ENCODE measurements at regions not wholly inside any gene's neighbourhood (a gene's known extent, or its start where the extent isn't known, plus 50 kb on each side); places are given as distances from the start of the nearest gene placed in this dataset.

GRCh38 chr16:17947637-17948036 lies 388.9 kb downstream of the NPIPA8 start:
- TF ChIP-seq SIN3A (IDR thresholded peaks at IDR 0.05; ENCODE audit: borderline replicate concordance, insufficient read depth, low read length), result no peak
- TF ChIP-seq POLR2AphosphoS5 (IDR thresholded peaks at IDR 0.05; ENCODE audit: low read depth, low read length), result no peak
- TF ChIP-seq, protein P1, sequence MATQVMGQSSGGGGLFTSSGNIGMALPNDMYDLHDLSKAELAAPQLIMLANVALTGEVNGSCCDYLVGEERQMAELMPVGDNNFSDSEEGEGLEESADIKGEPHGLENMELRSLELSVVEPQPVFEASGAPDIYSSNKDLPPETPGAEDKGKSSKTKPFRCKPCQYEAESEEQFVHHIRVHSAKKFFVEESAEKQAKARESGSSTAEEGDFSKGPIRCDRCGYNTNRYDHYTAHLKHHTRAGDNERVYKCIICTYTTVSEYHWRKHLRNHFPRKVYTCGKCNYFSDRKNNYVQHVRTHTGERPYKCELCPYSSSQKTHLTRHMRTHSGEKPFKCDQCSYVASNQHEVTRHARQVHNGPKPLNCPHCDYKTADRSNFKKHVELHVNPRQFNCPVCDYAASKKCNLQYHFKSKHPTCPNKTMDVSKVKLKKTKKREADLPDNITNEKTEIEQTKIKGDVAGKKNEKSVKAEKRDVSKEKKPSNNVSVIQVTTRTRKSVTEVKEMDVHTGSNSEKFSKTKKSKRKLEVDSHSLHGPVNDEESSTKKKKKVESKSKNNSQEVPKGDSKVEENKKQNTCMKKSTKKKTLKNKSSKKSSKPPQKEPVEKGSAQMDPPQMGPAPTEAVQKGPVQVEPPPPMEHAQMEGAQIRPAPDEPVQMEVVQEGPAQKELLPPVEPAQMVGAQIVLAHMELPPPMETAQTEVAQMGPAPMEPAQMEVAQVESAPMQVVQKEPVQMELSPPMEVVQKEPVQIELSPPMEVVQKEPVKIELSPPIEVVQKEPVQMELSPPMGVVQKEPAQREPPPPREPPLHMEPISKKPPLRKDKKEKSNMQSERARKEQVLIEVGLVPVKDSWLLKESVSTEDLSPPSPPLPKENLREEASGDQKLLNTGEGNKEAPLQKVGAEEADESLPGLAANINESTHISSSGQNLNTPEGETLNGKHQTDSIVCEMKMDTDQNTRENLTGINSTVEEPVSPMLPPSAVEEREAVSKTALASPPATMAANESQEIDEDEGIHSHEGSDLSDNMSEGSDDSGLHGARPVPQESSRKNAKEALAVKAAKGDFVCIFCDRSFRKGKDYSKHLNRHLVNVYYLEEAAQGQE (IDR thresholded peaks at IDR 0.05; ENCODE audit: insufficient read depth in 1 of 2, low read depth in 2 of 2, low read length in 2 of 2), result no peak
- no peak for TF ChIP-seq FOXP2 (optimal IDR thresholded peaks at IDR 0.05; ENCODE audit: borderline replicate concordance, extremely low read depth, extremely low read length, insufficient read depth)
- no peak for TF ChIP-seq TAF1 (IDR thresholded peaks at IDR 0.05; ENCODE audit: borderline replicate concordance, insufficient read depth, low read length)

GRCh38 chr16:17947165-17947564 lies 389.4 kb downstream of the NPIPA8 start:
- TF ChIP-seq FOXP2 (optimal IDR thresholded peaks at IDR 0.05; ENCODE audit: borderline replicate concordance, extremely low read depth, extremely low read length, insufficient read depth) (no peak), TAF1 (IDR thresholded peaks at IDR 0.05; ENCODE audit: borderline replicate concordance, insufficient read depth, low read length) (no peak), SIN3A (IDR thresholded peaks at IDR 0.05; ENCODE audit: borderline replicate concordance, insufficient read depth, low read length) (no peak), POLR2AphosphoS5 (IDR thresholded peaks at IDR 0.05; ENCODE audit: low read depth, low read length) (no peak)
- TF ChIP-seq, protein P1 (IDR thresholded peaks at IDR 0.05; ENCODE audit: insufficient read depth in 1 of 2, low read depth in 2 of 2, low read length in 2 of 2), result no peak

DNA sequence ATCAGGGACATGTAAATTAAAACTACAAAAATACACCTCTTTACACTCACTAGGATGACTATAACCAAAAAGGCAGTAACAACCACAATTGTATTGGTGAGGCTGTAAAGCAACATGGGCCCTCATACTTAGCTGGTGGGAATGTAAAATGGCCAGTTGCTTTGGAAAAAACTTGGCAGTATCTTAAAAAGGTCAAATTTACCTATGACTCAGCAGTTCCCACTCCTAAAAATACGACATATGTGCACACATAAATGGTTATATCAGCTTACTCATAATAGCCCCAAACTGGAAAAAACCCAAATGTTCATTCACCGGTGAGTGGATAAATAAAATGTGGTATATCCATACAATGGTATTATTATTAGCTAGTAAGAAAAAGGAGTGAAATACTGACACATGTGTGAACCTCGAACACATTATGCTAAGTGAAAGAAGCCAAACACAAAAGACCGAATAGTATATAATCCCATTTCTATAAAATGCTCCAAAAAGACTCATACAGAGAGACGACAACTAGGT lies 391.4 kb downstream of the NPIPA8 start:
- TF ChIP-seq SIN3A (IDR thresholded peaks at IDR 0.05; ENCODE audit: borderline replicate concordance, insufficient read depth, low read length) (no peak), FOXP2 (optimal IDR thresholded peaks at IDR 0.05; ENCODE audit: borderline replicate concordance, extremely low read depth, extremely low read length, insufficient read depth) (no peak), TAF1 (IDR thresholded peaks at IDR 0.05; ENCODE audit: borderline replicate concordance, insufficient read depth, low read length) (no peak), POLR2AphosphoS5 (IDR thresholded peaks at IDR 0.05; ENCODE audit: low read depth, low read length) (no peak)
- TF ChIP-seq, protein P1 (IDR thresholded peaks at IDR 0.05; ENCODE audit: insufficient read depth in 1 of 2, low read depth in 2 of 2, low read length in 2 of 2), result no peak

DNA sequence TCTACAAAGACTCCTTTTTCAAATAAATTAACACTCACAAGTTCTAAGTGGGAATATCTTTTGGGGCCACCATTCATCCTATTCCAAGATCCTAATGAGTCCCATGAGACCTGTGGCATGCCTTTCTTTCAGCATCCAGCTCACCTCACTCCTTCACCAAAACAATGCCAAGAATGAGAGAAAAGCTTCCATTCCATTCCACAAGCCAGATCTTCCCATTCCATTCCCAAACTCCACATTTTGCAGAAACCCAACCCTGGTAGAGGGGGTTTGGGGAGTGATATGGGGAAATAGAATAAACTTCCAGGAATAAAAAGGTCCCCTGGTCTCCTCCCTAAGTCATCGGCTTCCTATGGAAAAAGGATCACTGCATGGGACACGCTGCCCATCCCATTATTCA lies 392.2 kb downstream of the NPIPA8 start:
- TF ChIP-seq, protein P1 (IDR thresholded peaks at IDR 0.05; ENCODE audit: insufficient read depth in 1 of 2, low read depth in 2 of 2, low read length in 2 of 2), result no peak
- TF ChIP-seq POLR2AphosphoS5 (IDR thresholded peaks at IDR 0.05; ENCODE audit: low read depth, low read length) (no peak), TAF1 (IDR thresholded peaks at IDR 0.05; ENCODE audit: borderline replicate concordance, insufficient read depth, low read length) (no peak), FOXP2 (optimal IDR thresholded peaks at IDR 0.05; ENCODE audit: borderline replicate concordance, extremely low read depth, extremely low read length, insufficient read depth) (no peak)

GRCh38 chr16:17942067-17942466 lies 394.5 kb downstream of the NPIPA8 start:
- TF ChIP-seq SIN3A (IDR thresholded peaks at IDR 0.05; ENCODE audit: borderline replicate concordance, insufficient read depth, low read length) (no peak), FOXP2 (optimal IDR thresholded peaks at IDR 0.05; ENCODE audit: borderline replicate concordance, extremely low read depth, extremely low read length, insufficient read depth) (no peak), TAF1 (IDR thresholded peaks at IDR 0.05; ENCODE audit: borderline replicate concordance, insufficient read depth, low read length) (no peak), POLR2AphosphoS5 (IDR thresholded peaks at IDR 0.05; ENCODE audit: low read depth, low read length) (no peak)
- TF ChIP-seq, protein P1 (IDR thresholded peaks at IDR 0.05; ENCODE audit: insufficient read depth in 1 of 2, low read depth in 2 of 2, low read length in 2 of 2), result no peak
